ENCODE measurements at regions not wholly inside any gene's neighbourhood (a gene's known extent, or its start where the extent isn't known, plus 50 kb on each side); places are given as distances from the start of the nearest gene placed in this dataset.
"Not testable (repeated sequence)": the region's sequence is repeated elsewhere in the genome, so short reads cannot be mapped to it uniquely, and the experiment has no call there.

GRCh38 chr7:110529175-110529574 is 561.8 kb upstream of the LRRN3 start:
- DNase-seq: no peak

GRCh38 chr7:110531186-110531585 is 559.7 kb upstream of the LRRN3 start:
- no peak for DNase-seq

- no peak for DNase-seq
Observed at GRCh38 chr7:110534241-110534931, 556.5 kb upstream of the LRRN3 start.

GRCh38 chr7:110539216-110539615 is 551.7 kb upstream of the LRRN3 start:
- no peak for DNase-seq

DNA sequence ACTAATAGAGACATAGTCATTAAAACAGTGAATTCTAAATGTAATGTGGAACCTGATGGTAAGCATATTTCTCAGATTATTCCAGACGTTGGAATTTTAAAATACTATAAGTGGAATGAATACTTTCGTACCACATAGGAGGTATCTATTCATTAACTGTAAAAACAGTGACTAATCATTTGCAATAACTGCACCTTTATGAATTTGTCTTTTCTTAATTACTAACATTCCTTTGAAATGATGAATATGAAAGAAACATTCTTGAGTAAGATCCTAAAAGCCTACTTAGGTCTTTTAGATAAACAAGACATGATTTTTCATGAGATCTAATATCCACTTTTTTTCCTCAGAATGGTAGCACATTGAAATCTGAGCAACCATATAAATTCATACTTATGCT is 549.0 kb upstream of the LRRN3 start:
- DNase-seq: no peak

DNA sequence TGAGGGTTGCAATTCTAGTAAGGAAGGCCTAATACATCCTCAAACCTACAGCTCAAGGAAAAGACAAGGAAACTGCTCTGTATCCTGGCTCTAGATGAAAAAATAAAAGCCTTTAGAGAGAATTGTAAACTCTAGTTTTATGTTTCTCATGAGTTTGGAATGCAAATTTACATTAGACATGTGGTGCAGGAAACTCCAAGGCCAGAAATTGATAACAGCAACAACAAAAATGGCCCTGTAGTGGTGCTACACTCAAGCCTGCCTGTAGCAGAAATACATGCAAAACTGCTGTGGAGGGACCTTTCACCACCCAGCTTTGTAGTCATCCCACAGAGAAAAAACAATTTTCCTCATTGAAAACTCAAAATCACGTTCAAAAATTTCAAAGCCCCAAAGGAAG is 546.7 kb upstream of the LRRN3 start:
- no peak for DNase-seq

DNA sequence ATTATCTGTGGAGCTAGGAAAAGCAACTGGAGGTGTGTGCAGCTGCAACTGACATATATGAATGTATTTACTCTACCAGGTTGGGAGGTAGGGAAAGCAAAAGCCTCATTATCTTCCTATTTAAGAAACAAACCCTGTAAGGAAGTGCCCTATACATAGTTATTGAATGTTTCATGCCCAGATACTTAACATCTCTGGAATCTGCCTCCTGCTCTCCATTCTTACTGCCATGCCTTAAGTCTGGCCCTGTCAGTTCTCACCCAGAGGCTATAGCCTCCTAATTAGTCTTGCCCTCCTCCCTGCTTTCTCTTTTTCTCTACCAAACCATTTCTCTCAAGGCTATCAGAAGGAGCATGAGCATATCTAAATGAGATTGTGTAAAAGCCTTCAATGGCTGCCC is 542.6 kb upstream of the LRRN3 start:
- DNase-seq: no peak

GRCh38 chr7:110557136-110557535 is 533.8 kb upstream of the LRRN3 start:
- no peak for DNase-seq

DNA sequence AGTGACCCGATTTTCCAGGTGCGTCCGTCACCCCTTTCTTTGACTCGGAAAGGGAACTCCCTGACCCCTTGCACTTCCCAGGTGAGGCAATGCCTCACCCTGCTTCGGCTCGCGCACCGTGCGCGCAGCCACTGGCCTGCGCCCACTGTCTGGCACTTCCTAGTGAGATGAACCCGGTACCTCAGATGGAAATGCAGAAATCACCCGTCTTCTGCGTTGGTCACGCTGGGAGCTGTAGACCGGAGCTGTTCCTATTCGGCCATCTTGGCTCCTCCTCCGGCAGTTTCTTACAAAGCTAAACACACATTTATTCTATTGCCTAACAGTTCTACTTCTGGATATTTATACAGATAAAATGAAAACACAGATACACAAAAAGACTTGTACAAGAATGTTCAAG is 527.6 kb upstream of the LRRN3 start:
- DNase-seq: not testable (repeated sequence)

DNA sequence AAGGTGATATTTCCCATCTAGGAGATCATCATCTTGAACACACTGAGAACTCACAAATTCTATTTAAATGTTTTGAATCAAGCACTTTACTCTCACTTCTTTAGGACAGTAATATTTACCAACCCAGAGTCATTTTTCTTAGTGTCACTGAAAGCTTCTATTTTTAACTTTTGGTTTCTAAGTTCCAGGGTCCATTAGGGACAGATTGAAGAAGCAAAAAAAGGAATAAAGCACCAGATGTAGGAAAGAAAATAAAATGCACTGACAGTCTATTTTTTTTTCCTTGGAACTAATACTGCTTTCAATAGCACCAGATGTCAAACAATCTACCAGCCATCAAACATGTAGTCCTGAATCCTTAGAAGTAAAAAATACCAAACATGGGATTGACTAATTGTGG is 526.7 kb upstream of the LRRN3 start:
- no peak for DNase-seq

- DNase-seq: no peak
Observed at GRCh38 chr7:110568388-110568787, 522.5 kb upstream of the LRRN3 start.

DNA sequence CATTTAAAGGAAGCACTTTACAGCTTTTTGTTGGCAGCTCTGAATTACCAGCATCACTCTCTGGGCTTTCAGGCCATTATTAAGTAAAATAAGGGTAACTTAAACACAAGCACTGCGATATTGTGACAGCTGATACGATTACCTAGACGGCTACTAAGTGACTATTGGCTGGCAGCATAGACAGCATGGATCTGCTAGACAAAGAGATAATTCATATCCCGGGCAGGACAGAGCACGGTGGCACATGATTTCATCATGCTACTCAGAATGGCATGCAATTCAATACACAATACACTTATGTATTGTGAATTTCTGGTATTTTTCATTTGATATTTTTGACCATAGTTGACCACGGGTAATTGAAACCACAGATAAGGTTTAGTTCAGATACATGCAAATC is 522.0 kb upstream of the LRRN3 start:
- peak in 4 of 58 donors; percentile 0 to 23 (median 2) for DNase-seq

DNA sequence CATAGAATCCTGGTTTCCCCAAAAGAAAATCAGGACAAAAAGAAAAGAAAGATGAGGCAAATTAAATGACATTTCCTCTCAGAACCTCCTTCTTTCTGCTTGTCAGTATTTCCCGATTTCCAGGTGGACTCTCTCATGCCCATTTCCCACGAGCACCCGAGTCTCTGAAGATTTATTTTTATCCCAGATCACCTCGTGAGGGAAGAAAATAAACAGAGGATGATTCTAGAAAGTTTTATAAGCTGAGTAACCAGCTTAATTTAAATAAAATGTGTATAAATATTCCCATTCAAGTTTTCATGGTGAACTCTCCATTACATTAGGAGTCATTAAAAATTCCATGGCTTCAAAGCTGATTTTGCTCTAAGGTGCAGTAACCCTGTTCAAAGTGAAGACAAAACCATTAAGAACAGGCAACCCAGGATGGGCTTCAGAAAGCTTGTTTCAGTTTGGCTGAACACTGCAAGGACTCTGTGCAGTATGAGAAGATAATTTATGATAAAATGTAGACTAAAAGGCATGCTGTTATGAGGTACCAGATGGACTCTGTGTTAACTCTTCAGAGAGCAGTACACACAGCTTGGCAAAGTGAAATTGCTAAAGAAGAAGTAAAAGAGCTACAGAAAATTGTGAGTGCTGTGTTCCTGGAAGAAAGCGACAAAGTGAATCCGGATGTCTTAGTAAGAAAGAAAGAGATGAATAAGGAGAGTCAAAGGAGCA is 521.3 kb upstream of the LRRN3 start:
- DNase-seq: no peak

GRCh38 chr7:110573862-110574528 is 516.9 kb upstream of the LRRN3 start:
- no peak for DNase-seq

- DNase-seq: no peak
Observed at GRCh38 chr7:110587294-110587693, 503.6 kb upstream of the LRRN3 start.

GRCh38 chr7:110590415-110590814 is 500.5 kb upstream of the LRRN3 start:
- DNase-seq: no peak

DNA sequence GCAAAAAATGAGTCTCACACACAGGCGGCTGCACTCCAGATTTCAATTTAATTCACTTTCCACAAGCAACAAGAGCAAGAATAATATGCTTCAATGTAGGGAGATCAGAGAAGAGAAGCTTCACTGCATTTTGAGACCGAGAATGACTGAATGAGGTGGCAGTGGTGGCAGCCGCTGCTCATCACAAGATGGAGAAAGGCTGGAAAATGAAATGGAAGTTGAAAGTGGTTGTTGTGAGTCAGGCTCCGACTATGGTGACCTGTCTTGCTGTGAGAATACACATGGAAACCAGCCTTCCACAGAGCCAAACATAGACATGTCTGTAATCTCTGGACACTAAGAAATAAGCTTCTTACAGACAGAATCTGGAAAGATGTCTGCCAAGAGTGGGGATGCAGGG is 499.6 kb upstream of the LRRN3 start:
- no peak for DNase-seq

- no peak for DNase-seq
Observed at GRCh38 chr7:110592557-110592956, 498.4 kb upstream of the LRRN3 start.

GRCh38 chr7:110593355-110593754 is 497.6 kb upstream of the LRRN3 start:
- no peak for DNase-seq

- no peak for DNase-seq
Observed at GRCh38 chr7:110595694-110596093, 495.2 kb upstream of the LRRN3 start.

DNA sequence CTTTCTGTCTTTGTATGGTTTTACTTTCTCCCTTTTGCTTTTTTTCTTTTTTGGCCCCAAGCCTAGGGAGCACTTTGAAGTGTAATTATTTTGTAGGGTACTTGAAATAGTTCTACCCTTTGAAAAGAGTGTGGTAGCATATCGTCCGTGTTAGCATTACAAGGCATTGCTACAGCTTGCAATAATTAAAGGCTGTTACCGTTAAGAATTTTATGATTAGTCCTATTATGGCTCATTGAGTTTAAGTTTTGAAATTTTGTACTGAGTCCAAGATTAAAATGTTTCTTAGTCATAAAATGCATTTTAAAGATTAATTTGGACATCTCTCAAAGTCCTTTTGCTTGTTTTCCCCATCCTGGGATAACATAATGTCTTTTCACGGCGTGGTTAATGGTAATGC is 490.0 kb upstream of the LRRN3 start:
- DNase-seq: no peak

GRCh38 chr7:110601710-110602109 is 489.2 kb upstream of the LRRN3 start:
- no peak for DNase-seq

DNA sequence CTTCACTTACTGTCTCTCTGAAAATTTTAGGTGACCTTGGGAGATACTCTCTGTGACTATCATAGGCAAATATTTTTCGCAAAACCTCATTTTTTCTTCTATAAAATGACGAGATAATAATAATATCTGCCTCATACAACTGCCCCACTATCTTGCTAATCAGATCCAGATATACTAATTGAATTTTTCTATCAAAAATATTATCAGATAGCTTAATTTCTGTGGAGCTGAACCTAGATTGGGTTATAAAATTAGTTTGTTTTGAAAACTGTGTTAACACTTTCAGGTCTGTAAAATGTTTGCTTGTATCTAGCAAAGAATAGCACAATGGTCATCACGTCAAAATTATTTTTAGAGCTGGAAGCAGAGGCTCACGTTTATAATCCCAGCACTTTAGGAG is 486.7 kb upstream of the LRRN3 start:
- no peak for DNase-seq

All from anterior cingulate cortex (tissue), 58 donors.